ENCODE measurements at regions not wholly inside any gene's neighbourhood (a gene's known extent, or its start where the extent isn't known, plus 50 kb on each side); places are given as distances from the start of the nearest gene placed in this dataset.
"Not testable (repeated sequence)": the region's sequence is repeated elsewhere in the genome, so short reads cannot be mapped to it uniquely, and the experiment has no call there.

DNA sequence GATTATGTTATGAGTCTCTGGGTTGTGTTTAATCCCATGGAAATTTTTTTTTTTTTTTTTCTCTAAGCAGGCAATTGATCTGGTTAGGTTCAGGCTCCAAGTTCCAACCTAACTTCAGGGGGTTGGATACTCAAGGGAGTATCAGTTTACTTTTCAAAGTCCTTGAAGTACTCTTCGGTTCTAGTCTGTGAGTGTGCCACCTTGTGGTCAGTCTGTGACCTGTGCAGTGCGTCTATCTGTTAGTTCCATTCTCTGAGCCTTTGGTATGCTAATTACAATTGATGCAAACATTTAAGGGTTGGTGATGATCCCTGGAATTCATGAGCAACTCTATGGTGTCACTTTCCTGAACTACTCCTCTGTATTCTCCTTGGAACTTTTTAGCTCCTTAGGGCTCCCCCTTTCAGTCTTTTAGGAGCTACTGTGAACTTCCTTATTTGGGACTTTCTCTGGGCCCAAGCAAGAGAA lies 342.0 kb downstream of the SOX4 start:
- DNase-seq: no peak

GRCh38 chr6:21937466-21937865 lies 343.9 kb downstream of the SOX4 start:
- DNase-seq: no peak

DNA sequence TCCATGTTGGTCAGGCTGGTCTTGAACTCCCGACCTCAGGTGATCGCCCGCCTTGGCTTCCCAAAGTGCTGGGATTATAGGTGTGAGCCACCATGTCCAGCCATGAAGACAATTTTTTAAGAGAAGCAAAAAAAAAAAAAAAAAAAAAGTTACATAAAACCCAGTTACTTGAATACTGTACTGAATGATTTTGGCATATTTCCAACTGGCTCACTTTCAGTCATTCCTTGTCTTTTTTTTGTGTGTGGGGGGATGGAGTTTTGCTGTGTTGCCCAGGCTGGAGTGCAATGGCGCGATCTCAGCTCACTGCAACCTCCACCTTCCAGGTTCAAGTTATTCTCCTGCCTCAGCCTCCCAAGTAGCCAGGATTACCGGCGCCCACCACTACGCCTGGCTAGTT lies 345.5 kb downstream of the SOX4 start:
- not testable (repeated sequence) for DNase-seq

DNA sequence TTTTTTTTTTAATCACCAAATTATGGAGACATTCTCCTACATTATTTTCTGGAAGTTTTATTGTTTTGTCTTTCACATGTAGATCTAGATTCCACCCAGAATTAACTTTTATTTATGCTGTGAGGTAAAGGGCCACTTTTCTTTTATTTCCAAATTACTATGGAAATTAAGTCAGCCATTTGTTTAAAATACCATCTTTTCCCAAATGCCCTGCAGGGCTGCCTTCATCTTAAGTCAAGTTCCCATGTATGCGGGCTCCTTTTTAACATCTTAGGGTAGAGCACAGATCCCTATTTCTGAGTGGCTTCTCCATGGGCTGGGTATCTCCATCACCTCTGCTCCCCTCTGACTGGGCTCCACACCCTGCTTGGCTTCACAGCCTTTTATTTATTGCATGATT lies 348.4 kb downstream of the SOX4 start:
- DNase-seq: no peak

GRCh38 chr6:21942897-21943296 lies 349.3 kb downstream of the SOX4 start:
- no peak for DNase-seq

GRCh38 chr6:21946298-21946783 lies 350.5 kb downstream of the PRL start:
- DNase-seq: no peak

GRCh38 chr6:21947227-21947626 lies 349.6 kb downstream of the PRL start:
- DNase-seq: not testable (repeated sequence)

DNA sequence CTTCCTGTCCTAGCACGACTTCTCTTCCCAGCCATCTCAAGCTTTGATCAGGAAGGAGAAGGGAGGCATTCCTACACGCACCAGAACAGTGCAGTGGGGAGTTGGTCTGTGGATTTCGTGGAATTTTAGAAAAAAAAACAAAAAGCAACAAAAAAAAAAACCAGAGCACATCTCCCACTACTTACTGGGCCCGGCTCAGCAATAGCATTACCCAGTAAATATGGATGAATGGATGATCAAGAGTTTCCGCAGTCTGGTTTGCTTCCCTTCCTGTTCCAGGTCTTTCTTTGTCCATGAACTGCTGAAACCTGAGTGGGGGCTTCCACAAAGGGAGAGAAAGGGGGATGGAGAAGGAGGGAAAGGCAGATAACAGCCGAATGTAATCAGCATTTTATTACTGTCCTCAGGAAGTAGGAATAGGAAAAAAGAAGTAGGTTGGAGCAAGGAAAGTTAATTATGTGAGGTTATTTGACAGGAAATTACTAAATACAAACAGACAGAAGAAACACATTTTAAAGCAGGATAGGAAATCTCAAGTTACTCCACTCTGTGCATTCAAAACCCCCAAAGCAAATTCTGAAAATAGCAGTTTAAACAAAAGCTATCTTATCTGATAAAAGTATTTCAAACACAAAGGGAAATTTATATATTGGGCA lies 349.0 kb downstream of the PRL start:
- no peak for DNase-seq

GRCh38 chr6:21949211-21949801 lies 347.5 kb downstream of the PRL start:
- DNase-seq: no peak

DNA sequence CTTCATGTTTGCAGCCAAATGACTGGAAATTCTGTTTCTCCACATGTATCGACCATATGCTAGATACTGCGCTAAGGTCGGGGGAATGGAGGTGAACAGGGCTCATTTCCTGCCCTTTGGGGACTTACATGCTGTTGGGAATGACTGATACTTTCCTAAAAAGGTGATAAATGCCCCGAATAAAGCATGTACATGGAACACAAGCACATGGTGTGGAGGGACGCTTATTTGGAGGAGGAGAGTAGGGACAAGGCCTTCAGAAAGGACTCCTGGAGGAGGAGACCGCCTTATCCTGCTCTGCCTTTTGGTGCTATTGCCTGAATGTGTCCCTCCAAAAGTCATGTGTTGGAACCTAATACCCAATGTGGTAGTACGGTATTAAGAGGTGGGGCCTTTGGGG lies 344.5 kb downstream of the PRL start:
- no peak for DNase-seq

DNA sequence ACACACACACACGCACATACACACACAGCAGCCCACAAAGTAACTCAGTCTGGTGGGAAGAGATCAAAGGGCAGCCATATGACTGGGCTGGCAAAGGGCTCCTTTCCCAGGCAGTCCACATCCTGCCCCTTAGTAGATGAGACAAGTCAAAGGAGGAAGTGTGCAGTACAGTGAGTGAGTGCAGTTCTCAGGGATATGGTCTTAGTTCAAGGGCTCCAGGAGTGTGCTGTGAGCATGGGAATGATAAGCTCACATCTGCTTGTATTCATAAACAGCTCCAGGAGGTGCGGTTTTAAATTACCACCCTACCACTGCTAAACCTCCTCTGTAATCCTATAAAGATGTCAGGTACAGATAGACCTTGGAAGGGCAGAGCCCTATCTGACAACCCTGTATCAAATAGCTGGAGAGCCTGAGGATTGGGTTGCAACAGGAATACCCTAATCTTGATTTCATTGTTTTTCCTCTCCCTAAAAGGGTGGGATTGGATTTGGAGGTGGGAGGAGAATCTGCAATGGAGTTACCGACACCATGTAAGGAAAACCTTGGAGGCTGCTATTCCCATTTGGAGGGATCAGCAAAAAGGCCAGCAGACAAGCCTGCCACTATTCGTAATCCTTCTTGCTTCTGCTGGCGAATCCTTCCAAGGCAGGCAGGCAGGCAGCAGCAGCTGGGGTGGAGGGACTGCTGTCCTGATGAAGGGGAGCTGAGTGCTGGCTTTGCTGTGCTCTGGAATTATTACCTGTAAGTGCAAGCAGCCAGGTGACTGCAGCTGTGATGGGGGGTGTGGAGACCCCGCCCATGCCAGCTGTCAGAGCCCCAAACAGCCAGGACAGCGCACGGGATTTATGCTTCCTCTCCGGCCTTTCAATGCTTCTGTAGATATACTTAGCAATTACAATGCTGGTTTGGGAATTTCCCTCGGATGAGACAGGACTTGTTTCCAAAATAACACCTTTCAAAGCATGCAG lies 342.7 kb downstream of the PRL start:
- no peak for DNase-seq

DNA sequence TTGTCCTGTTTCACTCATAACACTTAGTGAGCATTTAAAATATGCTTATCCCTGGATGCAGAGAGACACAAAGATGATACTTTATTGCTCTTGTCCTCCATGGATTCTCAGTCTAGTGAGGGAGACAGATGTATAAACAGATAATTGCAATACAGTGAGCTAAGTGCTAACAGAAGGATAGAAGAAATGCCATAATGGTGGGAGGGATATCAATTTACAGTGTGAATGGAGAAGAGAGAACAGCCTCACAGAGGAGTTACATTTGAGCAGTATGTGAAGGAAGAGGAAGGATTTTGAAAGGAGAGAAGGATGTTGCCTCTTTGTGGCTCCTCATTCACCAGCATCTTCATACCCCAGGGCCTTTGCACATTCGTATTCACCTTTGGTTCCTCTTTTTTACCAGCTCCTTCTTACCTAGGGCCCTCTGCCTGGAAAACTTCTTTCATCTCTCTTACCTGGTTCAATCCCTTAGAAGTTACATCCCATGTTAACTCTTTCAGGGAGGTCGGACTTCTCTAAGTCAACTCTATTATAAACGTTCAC lies 341.7 kb downstream of the PRL start:
- no peak for DNase-seq

DNA sequence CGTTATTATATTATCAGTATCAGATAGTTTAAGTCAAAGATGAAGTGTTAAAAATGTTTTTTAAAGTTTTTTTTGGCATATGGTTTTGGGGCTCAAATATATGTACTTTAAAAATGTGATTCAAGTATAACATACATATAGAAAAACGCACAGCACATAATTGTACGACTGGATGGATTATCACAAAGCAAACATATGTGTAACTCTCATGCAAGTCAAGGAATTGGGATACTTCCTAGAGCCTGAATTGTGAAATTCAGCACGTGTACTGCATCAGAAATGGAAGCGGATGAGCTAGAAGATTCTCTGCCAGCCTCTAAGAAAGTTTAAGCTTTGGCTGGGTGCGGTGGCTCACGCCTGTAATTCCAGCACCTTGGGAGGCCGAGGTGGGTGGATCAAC lies 340.9 kb downstream of the PRL start:
- DNase-seq: no peak

GRCh38 chr6:21958428-21958827 lies 338.4 kb downstream of the PRL start:
- no peak for DNase-seq

DNA sequence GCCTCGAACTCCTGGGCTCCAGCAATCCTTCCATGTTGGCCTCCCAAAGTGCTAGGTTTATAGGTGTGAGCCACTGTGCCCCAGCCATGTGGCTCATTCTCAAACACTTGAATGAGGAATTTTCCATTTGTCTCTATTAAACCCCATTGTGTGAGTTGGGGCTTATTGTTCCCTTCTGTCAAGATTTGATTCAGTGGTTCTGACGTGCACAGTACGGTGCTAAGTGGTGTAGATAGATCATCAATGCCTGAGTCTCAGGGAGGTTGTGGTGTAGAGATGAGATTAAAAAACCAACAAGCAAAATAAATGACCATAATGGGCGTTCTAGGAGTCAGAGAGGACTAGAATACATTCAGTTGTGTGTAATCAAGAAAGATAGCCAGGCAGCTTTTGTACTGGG lies 335.6 kb downstream of the PRL start:
- DNase-seq: no peak

- DNase-seq: no peak
Observed at GRCh38 chr6:21965016-21965415, 331.8 kb downstream of the PRL start.

GRCh38 chr6:21965953-21966539 lies 330.8 kb downstream of the PRL start:
- DNase-seq: no peak

GRCh38 chr6:21967056-21967974 lies 329.5 kb downstream of the PRL start:
- DNase-seq: no peak

- no peak for DNase-seq
Observed at GRCh38 chr6:21968411-21968810, 328.4 kb downstream of the PRL start.

GRCh38 chr6:21969192-21969591 lies 327.6 kb downstream of the PRL start:
- DNase-seq: no peak

GRCh38 chr6:21970569-21971300 lies 326.1 kb downstream of the PRL start:
- no peak for DNase-seq
